Esophagus muscularis mucosa (tissue), 4 donors: ENCODE measurements at regions not wholly inside any gene's neighbourhood (a gene's known extent, or its start where the extent isn't known, plus 50 kb on each side); places are given as distances from the start of the nearest gene placed in this dataset.

ENCODE experiments used
- DNase-seq: peaks from one replicate; pipeline ENCODE4 v3.0.0-alpha.2; 2017; ENCODE audit errors: extremely low spot score
- H3K27ac ChIP-seq, 4 donors: fragments of 200-600 bp; sonication (generic); replicated peaks in 1 of 4; 1 replicate in 3 of 4; 2 replicates in 1 of 4; pipeline ENCODE4 v1.5.1; 2016 to 2019; ENCODE audit warnings: mild to moderate bottlenecking in 1 of 4
- H3K27me3 ChIP-seq, 4 donors: fragments of 200-600 bp; sonication (generic); one replicate each; pipeline versions ENCODE4 v1.5.1 to v1.6.0; 2016 to 2019
- H3K36me3 ChIP-seq, 4 donors: fragments of 200-600 bp; sonication (generic); one replicate each; pipeline ENCODE4 v1.5.1; 2016 to 2019
- H3K4me1 ChIP-seq, 4 donors: fragments of 200-600 bp; sonication (generic); one replicate each; pipeline ENCODE4 v1.5.1; 2016 to 2019
- H3K4me3 ChIP-seq, 4 donors: fragments of 200-600 bp; sonication (generic); 1 replicate in 2 of 4; 2 replicates in 2 of 4; pipeline ENCODE4 v1.5.1; 2016 to 2019; ENCODE audit warnings: mild to moderate bottlenecking in 4 of 4, moderate library complexity in 1 of 4
- H3K9me3 ChIP-seq, 4 donors: fragments of 200-600 bp; sonication (generic); 1 replicate in 3 of 4; 2 replicates in 1 of 4; pipeline ENCODE4 v1.5.1; 2016 to 2019
- CTCF ChIP-seq, 3 experiments: fragments of 200-600 bp in 2 of 3; fragments of 450-650 bp in 1 of 3; sonication (generic) in 2 of 3; IDR thresholded peaks; one replicate each; pipeline ENCODE4 v1.5.1; 2017 to 2019; ENCODE audit warnings: antibody characterized with exemption in 3 of 3, mild to moderate bottlenecking in 2 of 3, moderate library complexity in 1 of 3
- EP300 ChIP-seq: sonication (generic); formaldehyde crosslinking; IDR thresholded peaks from one replicate; pipeline ENCODE4 v1.6.1; 2017; ENCODE audit warnings: antibody characterized with exemption
- POLR2A ChIP-seq: fragments of 450-650 bp; IDR thresholded peaks from one replicate; pipeline ENCODE4 v1.6.1; 2017; ENCODE audit warnings: antibody characterized with exemption, moderate library complexity, mild to moderate bottlenecking, low read depth
- POLR2AphosphoS5 ChIP-seq, 2 donors: sonication (generic); formaldehyde crosslinking; IDR thresholded peaks; one replicate each; pipeline ENCODE4 v1.6.1; 2017; ENCODE audit warnings: antibody characterized with exemption in 2 of 2
- WGBS: methylation state at CpG from one replicate; pipeline ENCODE4 v1.1.5; 2018; 5-methylcytosine and 5-hydroxymethylcytosine counted together
- intact Hi-C: fragments of 100-400 bp; cut with DNase I; formaldehyde crosslinking; loops from one replicate; pipeline ENCODE4 v1.15.1; 2023

DNA sequence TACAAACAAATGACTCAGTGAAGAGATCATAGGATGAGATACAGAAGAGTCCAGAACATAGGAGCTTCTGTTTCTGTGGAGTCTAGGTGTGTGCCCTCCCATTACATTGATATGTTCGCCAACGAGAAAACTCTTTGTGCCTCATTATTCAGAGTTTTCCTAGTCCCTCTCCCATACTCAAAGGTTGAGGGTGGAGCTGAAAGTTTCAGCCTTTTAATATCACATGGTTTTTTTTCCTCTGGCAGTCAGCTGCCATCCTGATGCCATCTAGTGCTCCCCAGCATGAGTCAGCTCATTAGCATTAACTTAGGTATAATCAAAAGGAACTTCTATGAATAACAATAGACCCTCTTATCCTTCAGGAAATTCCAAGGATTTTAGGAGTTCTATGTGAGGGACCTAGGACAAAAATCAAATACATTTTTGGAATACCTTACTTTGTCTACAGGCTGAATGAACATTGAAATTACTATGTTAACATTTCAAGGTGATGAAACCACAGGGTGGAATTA, 559.6 kb upstream of the AMOT start:
- DNase-seq = no peak

DNA sequence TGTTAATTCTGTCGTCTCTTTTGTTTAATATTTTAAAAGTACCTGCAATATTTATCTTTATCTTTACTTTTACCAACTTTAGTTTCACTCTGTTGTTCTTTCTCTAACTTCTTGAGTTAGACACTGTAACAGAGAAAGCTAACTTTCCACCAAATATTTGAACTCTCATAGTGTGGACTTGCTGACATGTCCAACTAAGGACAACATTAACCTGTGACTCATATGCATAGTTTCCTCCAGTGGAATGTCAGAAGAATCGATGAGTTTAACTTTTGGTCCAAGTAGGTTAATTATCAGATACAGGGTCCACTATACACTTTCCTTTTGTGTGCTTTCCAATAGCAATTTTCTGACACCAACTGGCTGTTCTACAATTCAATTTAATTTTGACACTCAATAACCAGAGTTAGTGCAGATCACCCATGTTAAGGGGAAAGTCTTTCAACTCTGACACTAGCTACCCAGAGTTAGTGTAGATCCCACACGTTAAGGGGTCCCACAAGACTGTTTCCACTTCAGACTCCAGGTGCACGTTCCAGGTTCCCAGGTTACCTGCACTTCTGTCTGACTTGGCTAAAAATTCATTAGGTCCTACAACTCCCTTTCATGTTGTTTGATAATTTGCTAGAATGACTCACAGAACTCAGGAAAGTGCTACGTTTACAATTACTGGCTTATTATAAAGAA, 559.0 kb upstream of the AMOT start:
- no peak overlapping the region for H3K27ac ChIP-seq
- intact Hi-C loops = no loop called here
- H3K4me3 ChIP-seq = no peak overlapping the region
- no peaks in the 10 kb centered on the region for H3K36me3 ChIP-seq
- no peak for TF ChIP-seq POLR2A
- no peak for TF ChIP-seq EP300
- TF ChIP-seq CTCF (IDR thresholded peaks at IDR 0.05) = no peak
- no peak for TF ChIP-seq POLR2AphosphoS5 (IDR thresholded peaks at IDR 0.05)
- H3K4me1 ChIP-seq = no peaks in the 10 kb centered on the region
- no peaks in the 10 kb centered on the region for H3K9me3 ChIP-seq
- DNase-seq = no peak
- H3K27me3 ChIP-seq = no peaks in the 10 kb centered on the region
- 63% methylated on average over 5 of the region's 5 CpGs for whole genome bisulfite sequencing

More for the DNA sequence above, 559.6 kb upstream of the AMOT start:
- Histone ChIP-seq H3K4me1 (no peaks in the 10 kb centered on the region), H3K27me3 (no peaks in the 10 kb centered on the region), H3K9me3 (no peaks in the 10 kb centered on the region), H3K27ac (no peak overlapping the region), H3K36me3 (no peaks in the 10 kb centered on the region), H3K4me3 (no peak overlapping the region)
- intact Hi-C loops = no loop called here
- TF ChIP-seq CTCF (IDR thresholded peaks at IDR 0.05) (no peak), POLR2A (no peak), POLR2AphosphoS5 (IDR thresholded peaks at IDR 0.05) (no peak), EP300 (no peak)
- WGBS = 62% methylated on average over 2 of the region's 2 CpGs

GRCh38 chrX:113392355-113392754, 551.7 kb upstream of the AMOT start:
- H3K27ac ChIP-seq = no peak overlapping the region
- intact Hi-C loops = no loop called here
- H3K4me3 ChIP-seq = no peak overlapping the region
- H3K4me1 ChIP-seq = no peaks in the 10 kb centered on the region
- no peaks in the 10 kb centered on the region for H3K36me3 ChIP-seq
- no peaks in the 10 kb centered on the region for H3K9me3 ChIP-seq
- DNase-seq = no peak
- TF ChIP-seq POLR2AphosphoS5 (IDR thresholded peaks at IDR 0.05) (no peak), CTCF (IDR thresholded peaks at IDR 0.05) (no peak), EP300 (no peak), POLR2A (no peak)
- H3K27me3 ChIP-seq = no peaks in the 10 kb centered on the region
- WGBS = 91% methylated on average over 4 of the region's 6 CpGs

- Histone ChIP-seq H3K36me3 (no peaks in the 10 kb centered on the region), H3K9me3 (no peaks in the 10 kb centered on the region), H3K27ac (no peak overlapping the region), H3K4me3 (no peak overlapping the region), H3K27me3 (no peaks in the 10 kb centered on the region), H3K4me1 (no peaks in the 10 kb centered on the region)
- TF ChIP-seq CTCF (IDR thresholded peaks at IDR 0.05) (no peak), EP300 (no peak), POLR2A (no peak), POLR2AphosphoS5 (IDR thresholded peaks at IDR 0.05) (no peak)
- WGBS = 95% methylated on average over 11 of the region's 13 CpGs
- intact Hi-C loops = no loop called here
- no peak for DNase-seq
These were observed 551.2 kb upstream of the AMOT start for GRCh38 chrX:113391875-113392274.

DNA sequence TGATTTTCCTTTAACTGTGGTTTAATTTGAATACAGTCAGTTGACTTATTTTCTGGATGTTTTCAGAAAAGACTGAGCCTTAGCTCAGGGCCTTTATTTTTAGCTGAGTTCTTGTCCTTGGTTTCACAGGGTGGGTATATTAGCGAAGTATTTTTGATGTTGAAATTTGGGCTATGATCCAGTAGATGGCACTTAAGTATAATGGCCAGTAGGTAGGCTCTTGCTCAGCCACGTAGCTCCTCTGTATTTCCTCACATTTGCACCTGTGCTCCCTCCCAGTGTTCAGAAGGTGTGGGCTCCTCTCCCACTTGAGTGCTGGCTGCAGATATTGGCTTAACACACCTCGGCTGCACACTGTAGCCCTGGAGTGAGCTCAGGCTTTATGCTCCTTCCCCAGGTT, 549.9 kb upstream of the AMOT start:
- 73% methylated on average over 3 of the region's 3 CpGs for WGBS

More for the DNA sequence above, 549.9 kb upstream of the AMOT start:
- H3K36me3 ChIP-seq = no peaks in the 10 kb centered on the region
- H3K4me1 ChIP-seq = no peaks in the 10 kb centered on the region
- no peak overlapping the region for H3K27ac ChIP-seq
- H3K27me3 ChIP-seq = no peaks in the 10 kb centered on the region
- H3K9me3 ChIP-seq = no peaks in the 10 kb centered on the region
- no peak for TF ChIP-seq POLR2A
- TF ChIP-seq POLR2AphosphoS5 (IDR thresholded peaks at IDR 0.05) = no peak
- TF ChIP-seq CTCF (IDR thresholded peaks at IDR 0.05) = no peak
- no peak for TF ChIP-seq EP300
- DNase-seq = no peak
- intact Hi-C loops = no loop called here
- H3K4me3 ChIP-seq = no peak overlapping the region
